Fibroblast of lung (primary cell): ENCODE measurements at regions not wholly inside any gene's neighbourhood (a gene's known extent, or its start where the extent isn't known, plus 50 kb on each side); places are given as distances from the start of the nearest gene placed in this dataset.

Experiments
- DNase-seq, 2 donors: peaks; one replicate each; pipeline versions ENCODE4 v3.0.0 to v3.0.0-alpha.2; 2010; ENCODE audit warnings: low read depth in 2 of 2
- H2AFZ ChIP-seq: 2 replicates; pipeline ENCODE4 v1.5.1; 2012; ENCODE audit warnings: low read length, control low read depth, inconsistent platforms
- H3K27ac ChIP-seq: 2 replicates; pipeline ENCODE4 v1.5.1; 2011; ENCODE audit warnings: low read length, control low read depth; ENCODE audit not compliant: insufficient read depth
- H3K27me3 ChIP-seq: 2 replicates; pipeline ENCODE4 v1.5.1; 2011; ENCODE audit warnings: mild to moderate bottlenecking, low read length; ENCODE audit not compliant: control insufficient read depth, insufficient read depth
- H3K36me3 ChIP-seq: 2 replicates; pipeline ENCODE4 v1.5.1; 2011; ENCODE audit warnings: low read length; ENCODE audit not compliant: control insufficient read depth, insufficient read depth
- H3K4me1 ChIP-seq: 2 replicates; pipeline ENCODE4 v1.5.1; 2011; ENCODE audit warnings: low read length; ENCODE audit not compliant: control insufficient read depth, insufficient read depth; ENCODE audit errors: extremely low read depth
- H3K4me2 ChIP-seq: 2 replicates; pipeline ENCODE4 v1.5.1; 2011; ENCODE audit warnings: low read length, control low read depth; ENCODE audit not compliant: insufficient read depth; ENCODE audit errors: extremely low read depth
- H3K4me3 ChIP-seq, 4 experiments: fragments of 200-600 bp in 1 of 4; sonication (generic) in 1 of 4; replicated peaks in 1 of 4; 2 replicates each; pipeline ENCODE4 v1.5.1; 2011 to 2016; ENCODE audit warnings: low read length in 4 of 4, low read depth in 3 of 4, mild to moderate bottlenecking in 3 of 4, control low read depth in 2 of 4, inconsistent platforms in 1 of 4, mixed read lengths in 1 of 4; ENCODE audit not compliant: insufficient read depth in 1 of 4; ENCODE audit errors: control extremely low read depth in 1 of 4
- H3K79me2 ChIP-seq: 2 replicates; pipeline ENCODE4 v1.5.1; 2012; ENCODE audit warnings: mild to moderate bottlenecking, low read length, inconsistent platforms; ENCODE audit not compliant: control insufficient read depth, insufficient read depth
- H3K9ac ChIP-seq: 2 replicates; pipeline ENCODE4 v1.5.1; 2011; ENCODE audit warnings: mild to moderate bottlenecking, low read length, control low read depth; ENCODE audit not compliant: insufficient read depth
- H3K9me3 ChIP-seq: 2 replicates; pipeline ENCODE4 v1.5.1; 2012; ENCODE audit warnings: low read depth, low read length; ENCODE audit not compliant: control insufficient read depth, insufficient read depth
- H4K20me1 ChIP-seq: 2 replicates; pipeline ENCODE4 v1.5.1; 2011; ENCODE audit warnings: low read length; ENCODE audit not compliant: control insufficient read depth, insufficient read depth; ENCODE audit errors: extremely low read depth
- CTCF ChIP-seq, 2 donors: IDR thresholded peaks in 1 of 2; conservative IDR thresholded peaks in 1 of 2; 1 replicate in 1 of 2; 2 replicates in 1 of 2; pipeline ENCODE4 v1.5.1; 2011 to 2012; ENCODE audit warnings: low read length in 2 of 2, control low read depth in 1 of 2, inconsistent platforms in 1 of 2, low read depth in 1 of 2, mild to moderate bottlenecking in 1 of 2
- EZH2 ChIP-seq: IDR thresholded peaks from 2 replicates; pipeline ENCODE4 v1.5.1; 2012; ENCODE audit warnings: low read length, control low read depth, mild to moderate bottlenecking; ENCODE audit errors: missing control alignments

GRCh38 chr9:88044200-88044599 is 69.9 kb upstream of the CDK20 start:
- no peaks in the 10 kb centered on the region for H4K20me1 ChIP-seq
- no peak overlapping the region for H3K9ac ChIP-seq
- H3K9me3 ChIP-seq: no peaks in the 10 kb centered on the region
- H3K4me1 ChIP-seq: no peaks in the 10 kb centered on the region
- no peak overlapping the region for H3K4me3 ChIP-seq
- H3K27me3 ChIP-seq: no peaks in the 10 kb centered on the region
- TF ChIP-seq CTCF (conservative IDR thresholded peaks at IDR 0.05 in 1 of 2, IDR thresholded peaks at IDR 0.05 in 1 of 2; ENCODE audit: low read depth in 1 of 2, low read length in 2 of 2) (no peak), EZH2 (no peak)
- H3K27ac ChIP-seq: no peak overlapping the region
- H3K79me2 ChIP-seq: no peaks in the 10 kb centered on the region
- H3K4me2 ChIP-seq: no peak overlapping the region
- no peaks in the 10 kb centered on the region for H3K36me3 ChIP-seq
- no peak for DNase-seq
- no peak overlapping the region for H2AFZ ChIP-seq

GRCh38 chr9:88043647-88044046 is 69.3 kb upstream of the CDK20 start:
- Histone ChIP-seq H3K9ac (no peak overlapping the region), H3K9me3 (no peaks in the 10 kb centered on the region), H3K79me2 (no peaks in the 10 kb centered on the region), H3K4me1 (no peaks in the 10 kb centered on the region), H3K4me3 (no peak overlapping the region), H4K20me1 (no peaks in the 10 kb centered on the region), H3K36me3 (no peaks in the 10 kb centered on the region), H2AFZ (no peak overlapping the region), H3K4me2 (no peak overlapping the region), H3K27me3 (no peaks in the 10 kb centered on the region), H3K27ac (no peak overlapping the region)
- no peak for DNase-seq
- TF ChIP-seq CTCF (conservative IDR thresholded peaks at IDR 0.05 in 1 of 2, IDR thresholded peaks at IDR 0.05 in 1 of 2; ENCODE audit: low read depth in 1 of 2, low read length in 2 of 2): no peak
- no peak for TF ChIP-seq EZH2

- DNase-seq: peak; percentile 12 to 33
- Histone ChIP-seq H4K20me1 (no peaks in the 10 kb centered on the region), H3K4me2 (no peak overlapping the region), H2AFZ (no peak overlapping the region), H3K4me3 (no peak overlapping the region), H3K79me2 (no peaks in the 10 kb centered on the region), H3K4me1 (no peaks in the 10 kb centered on the region), H3K9ac (no peak overlapping the region), H3K9me3 (no peaks in the 10 kb centered on the region), H3K36me3 (no peaks in the 10 kb centered on the region), H3K27ac (no peak overlapping the region), H3K27me3 (no peaks in the 10 kb centered on the region)
- TF ChIP-seq EZH2: no peak
- TF ChIP-seq CTCF (conservative IDR thresholded peaks at IDR 0.05 in 1 of 2, IDR thresholded peaks at IDR 0.05 in 1 of 2; ENCODE audit: low read depth in 1 of 2, low read length in 2 of 2): peak; percentile 48 to 49
Measured at GRCh38 chr9:88041447-88041846, 67.1 kb upstream of the CDK20 start.
